H1 (cell line): ENCODE measurements at regions not wholly inside any gene's neighbourhood (a gene's known extent, or its start where the extent isn't known, plus 50 kb on each side); places are given as distances from the start of the nearest gene placed in this dataset.

ENCODE experiments used
- CTCF ChIA-PET: fragments of 300-600 bp; sonication (Branson Sonifier 250); formaldehyde crosslinking; loops from one replicate; lab custom pipeline; 2021; ENCODE audit not compliant: partially characterized antibody; lab: Charles Lee
- POLR2A ChIA-PET: fragments of 300-600 bp; sonication (Branson Sonifier 250); formaldehyde crosslinking; loops from one replicate; lab custom pipeline; 2021; ENCODE audit warnings: inconsistent platforms; ENCODE audit not compliant: partially characterized antibody; lab: Charles Lee
- DNase-seq, 2 experiments: peaks; one replicate each; pipeline versions ENCODE4 v3.0.0 to v3.0.0-alpha.2; 2010 to 2022; ENCODE audit warnings: low spot score in 2 of 2, low read depth in 1 of 2, mixed read lengths in 1 of 2
- FAIRE-seq: peaks from 2 replicates; lab custom pipeline; 2011; peaks lifted over from hg19 to GRCh38; lab: Jason Lieb, UNC
- H2AFZ ChIP-seq: 2 replicates; pipeline ENCODE4 v1.8.1; 2012; ENCODE audit warnings: low read length, inconsistent platforms
- H2AK5ac ChIP-seq: 2 replicates; pipeline ENCODE4 v1.6.1; 2013; ENCODE audit warnings: low read depth, low read length
- H2BK120ac ChIP-seq: replicated peaks from 2 replicates; pipeline ENCODE3; 2013; ENCODE audit warnings: low read depth, low read length, inconsistent platforms
- H2BK12ac ChIP-seq: 2 replicates; pipeline ENCODE4 v1.6.1; 2013; ENCODE audit warnings: low read depth, low read length
- H2BK15ac ChIP-seq: 2 replicates; pipeline ENCODE4 v1.6.1; 2013; ENCODE audit warnings: low read length
- H2BK20ac ChIP-seq: 2 replicates; pipeline ENCODE4 v1.6.1; 2013; ENCODE audit warnings: low read length
- H2BK5ac ChIP-seq: 2 replicates; pipeline ENCODE4 v1.6.1; 2013; ENCODE audit warnings: low read depth, low read length
- H3K14ac ChIP-seq: 2 replicates; pipeline ENCODE4 v1.6.1; 2013; ENCODE audit warnings: inconsistent platforms; ENCODE audit not compliant: insufficient read length
- H3K18ac ChIP-seq: 2 replicates; pipeline ENCODE4 v1.6.1; 2013; ENCODE audit warnings: low read length; ENCODE audit errors: extremely low read depth
- H3K23ac ChIP-seq: 2 replicates; pipeline ENCODE4 v1.6.1; 2013; ENCODE audit warnings: inconsistent platforms; ENCODE audit not compliant: insufficient read length
- H3K23me2 ChIP-seq: 2 replicates; pipeline ENCODE4 v1.6.1; 2013; ENCODE audit warnings: low read depth, low read length
- H3K27ac ChIP-seq: 2 replicates; pipeline ENCODE4 v1.6.1; 2011; ENCODE audit warnings: low read depth, low read length, inconsistent platforms
- H3K27me3 ChIP-seq, 4 experiments: replicated peaks in 1 of 4; 1 replicate in 1 of 4; 2 replicates in 3 of 4; pipeline versions ENCODE4 v1.6.1 to v1.8.1; 2011 to 2013; ENCODE audit warnings: low read length in 3 of 4, mild to moderate bottlenecking in 3 of 4, inconsistent platforms in 2 of 4, mixed read lengths in 2 of 4, moderate library complexity in 1 of 4; ENCODE audit not compliant: control insufficient read depth in 3 of 4, insufficient read depth in 3 of 4; ENCODE audit errors: extremely low read depth in 1 of 4
- H3K36me3 ChIP-seq, 4 experiments: 2 replicates each; pipeline versions ENCODE4 v1.6.1 to v1.8.1; 2011 to 2013; ENCODE audit warnings: mild to moderate bottlenecking in 4 of 4, low read length in 3 of 4, moderate library complexity in 2 of 4, control low read depth in 1 of 4, inconsistent platforms in 1 of 4; ENCODE audit not compliant: insufficient read depth in 4 of 4, control insufficient read depth in 2 of 4
- H3K4ac ChIP-seq: replicated peaks from 2 replicates; pipeline ENCODE3; 2013; ENCODE audit warnings: low read length, low read depth, mixed read lengths, inconsistent platforms; ENCODE audit not compliant: insufficient read length
- H3K4me1 ChIP-seq, 4 experiments: replicated peaks in 1 of 4; 1 replicate in 1 of 4; 2 replicates in 3 of 4; pipeline versions ENCODE4 v1.6.1 to v1.8.1; 2011 to 2013; ENCODE audit warnings: low read length in 3 of 4, inconsistent platforms in 2 of 4, mixed read lengths in 1 of 4; ENCODE audit not compliant: insufficient read depth in 4 of 4, control insufficient read depth in 3 of 4
- H3K4me2 ChIP-seq, 2 experiments: 2 replicates each; pipeline versions ENCODE4 v1.6.1 to v1.8.1; 2011 to 2013; ENCODE audit warnings: low read depth in 2 of 2, low read length in 2 of 2, control low read depth in 1 of 2, inconsistent platforms in 1 of 2, mild to moderate bottlenecking in 1 of 2; ENCODE audit not compliant: insufficient read depth in 1 of 2
- H3K4me3 ChIP-seq, 4 experiments: fragments of 200-600, 300-600 bp in 1 of 4; sonication (generic), shearing (Covaris generic), sonication (Bioruptor Twin) in 1 of 4; 2 replicates each; pipeline versions ENCODE4 v1.5.1 to v1.8.1; 2011 to 2016; ENCODE audit warnings: low read length in 4 of 4, low read depth in 3 of 4, control low read depth in 2 of 4, inconsistent platforms in 2 of 4, mild to moderate bottlenecking in 2 of 4, mixed read lengths in 1 of 4, moderate library complexity in 1 of 4; ENCODE audit not compliant: insufficient read depth in 2 of 4; ENCODE audit errors: extremely low read depth in 1 of 4
- H3K56ac ChIP-seq: replicated peaks from 2 replicates; pipeline ENCODE3; 2013; ENCODE audit warnings: low read depth, mild to moderate bottlenecking, mixed read lengths, low read length, inconsistent platforms; ENCODE audit not compliant: insufficient read length
- H3K79me1 ChIP-seq: 2 replicates; pipeline ENCODE4 v1.6.1; 2013; ENCODE audit warnings: low read depth, low read length, control low read depth
- H3K79me2 ChIP-seq, 2 experiments: 2 replicates each; pipeline versions ENCODE4 v1.6.1 to v1.8.1; 2012 to 2013; ENCODE audit warnings: low read length in 2 of 2, mild to moderate bottlenecking in 2 of 2, inconsistent platforms in 1 of 2; ENCODE audit not compliant: insufficient read depth in 2 of 2, control insufficient read depth in 1 of 2
- H3K9ac ChIP-seq, 4 experiments: replicated peaks in 1 of 4; 1 replicate in 1 of 4; 2 replicates in 3 of 4; pipeline versions ENCODE4 v1.6.1 to v1.8.1; 2011 to 2013; ENCODE audit warnings: low read depth in 3 of 4, low read length in 3 of 4, control low read depth in 2 of 4, mild to moderate bottlenecking in 2 of 4, moderate library complexity in 2 of 4, inconsistent platforms in 1 of 4; ENCODE audit errors: extremely low read depth in 1 of 4
- H3K9me3 ChIP-seq, 2 experiments: 2 replicates each; pipeline versions ENCODE4 v1.6.1 to v1.8.1; 2012 to 2013; ENCODE audit warnings: mild to moderate bottlenecking in 2 of 2, moderate library complexity in 2 of 2, control low read depth in 1 of 2, inconsistent platforms in 1 of 2, low read depth in 1 of 2, low read length in 1 of 2, mixed read lengths in 1 of 2; ENCODE audit not compliant: insufficient read depth in 2 of 2
- H4K20me1 ChIP-seq, 2 experiments: replicated peaks in 1 of 2; 2 replicates each; pipeline versions ENCODE3 to v1.8.1; 2011 to 2013; ENCODE audit warnings: inconsistent platforms in 2 of 2, low read length in 2 of 2, mild to moderate bottlenecking in 1 of 2; ENCODE audit not compliant: insufficient read depth in 2 of 2, control insufficient read depth in 1 of 2
- H4K5ac ChIP-seq: 2 replicates; pipeline ENCODE4 v1.6.1; 2013; ENCODE audit warnings: low read length, low read depth, mixed read lengths, inconsistent platforms; ENCODE audit not compliant: insufficient read length
- H4K8ac ChIP-seq: 2 replicates; pipeline ENCODE4 v1.8.0; 2013; ENCODE audit warnings: mild to moderate bottlenecking, moderate library complexity, low read length, inconsistent platforms; ENCODE audit not compliant: insufficient read depth; ENCODE audit errors: extremely low read depth
- H4K91ac ChIP-seq: replicated peaks from 2 replicates; pipeline ENCODE3; 2013; ENCODE audit warnings: low read length, mixed read lengths, inconsistent platforms; ENCODE audit not compliant: insufficient read length
- GABPA ChIP-seq: IDR thresholded peaks from 2 replicates; pipeline ENCODE4 v1.6.1; 2011; ENCODE audit warnings: mild to moderate bottlenecking, low read length, moderate library complexity, borderline replicate concordance; ENCODE audit not compliant: insufficient read depth
- HDAC2 ChIP-seq, 2 experiments: fragments of 300-600 bp in 1 of 2; sonication (generic) in 1 of 2; IDR thresholded peaks; 2 replicates each; pipeline ENCODE4 v1.6.1; 2011 to 2012; ENCODE audit warnings: low read depth in 2 of 2, low read length in 2 of 2, mild to moderate bottlenecking in 2 of 2, moderate library complexity in 2 of 2, borderline replicate concordance in 1 of 2, inconsistent platforms in 1 of 2
- HDAC6 ChIP-seq: IDR thresholded peaks from one replicate; pipeline ENCODE4 v1.7.1; 2012; ENCODE audit warnings: low read depth, mild to moderate bottlenecking, inconsistent platforms, low read length, moderate library complexity
- JUN ChIP-seq: IDR thresholded peaks from 2 replicates; pipeline ENCODE4 v1.6.1; 2011; ENCODE audit warnings: low read depth, mild to moderate bottlenecking, improper control_type of control experiment, low read length
- KDM4A ChIP-seq: IDR thresholded peaks from one replicate; pipeline ENCODE4 v1.7.1; 2012; ENCODE audit warnings: low read depth, mild to moderate bottlenecking, moderate library complexity, low read length, inconsistent platforms; ENCODE audit not compliant: severe bottlenecking
- SIRT6 ChIP-seq: IDR thresholded peaks from one replicate; pipeline ENCODE4 v1.7.1; 2012; ENCODE audit warnings: low read length, inconsistent platforms
- TAF1 ChIP-seq: IDR thresholded peaks from 2 replicates; pipeline ENCODE4 v1.6.1; 2011; ENCODE audit warnings: mild to moderate bottlenecking, low read depth, low read length
- WGBS, 2 experiments: shearing (Covaris generic) in 1 of 2; methylation state at CpG; one replicate each; pipeline versions ENCODE4 v1.1.6 to v1.1.7; 2013 to 2015; ENCODE audit warnings: low lambda C conversion rate in 2 of 2, mixed read lengths in 2 of 2, inconsistent platforms in 1 of 2, low coverage in 1 of 2, missing lambda C conversion rate in 1 of 2; ENCODE audit not compliant: insufficient replicate concordance in 2 of 2, insufficient coverage in 1 of 2, insufficient read length in 1 of 2; ENCODE audit errors: extremely low coverage in 1 of 2, missing lambda C conversion rate in 1 of 2; 5-methylcytosine and 5-hydroxymethylcytosine counted together

GRCh38 chr4:15250021-15250441, 177.8 kb upstream of the C1QTNF7 start:
- no peaks in the 10 kb centered on the region for H3K36me3 ChIP-seq
- WGBS, 2 experiments: 84% methylated on average over 3 of the region's 3 CpGs; no CpG with 5 or more reads in 1 of the 2 experiments
- H3K4me1 ChIP-seq: peaks cover 0 to under 1% (median 0%) of the 10 kb centered on the region in 4 experiments; a peak in 1 of 7 replicates
- FAIRE-seq: no peak
- no peaks in the 10 kb centered on the region for H3K9me3 ChIP-seq
- H3K79me1 ChIP-seq: no peaks in the 10 kb centered on the region; the same call in 1 of the 2 replicates
- H2BK5ac ChIP-seq: no peak overlapping the region
- H4K8ac ChIP-seq: no peak overlapping the region
- H3K18ac ChIP-seq: no peak overlapping the region
- no peak for DNase-seq
- no peak overlapping the region for H3K9ac ChIP-seq
- no peak overlapping the region for H4K91ac ChIP-seq
- H2AK5ac ChIP-seq: no peak overlapping the region
- H3K23ac ChIP-seq: no peak overlapping the region
- no peaks in the 10 kb centered on the region for H3K23me2 ChIP-seq
- ChIA-PET POLR2A (no interaction called here), CTCF (no interaction called here)
- no peak overlapping the region for H2BK12ac ChIP-seq
- no peak overlapping the region for H3K4me3 ChIP-seq
- peaks cover 0 to 1% (median 0%) of the 10 kb centered on the region in 4 experiments; a peak in 1 of 7 replicates for H3K27me3 ChIP-seq
- no peaks in the 10 kb centered on the region for H3K79me2 ChIP-seq
- no peak overlapping the region for H2BK15ac ChIP-seq
- no peak overlapping the region for H2BK120ac ChIP-seq
- H3K4me2 ChIP-seq: no peak overlapping the region
- H2BK20ac ChIP-seq: no peak overlapping the region
- no peak overlapping the region for H3K27ac ChIP-seq
- H2AFZ ChIP-seq: no peak overlapping the region
- no peak overlapping the region for H3K14ac ChIP-seq
- no peak overlapping the region for H3K56ac ChIP-seq
- H4K20me1 ChIP-seq: no peaks in the 10 kb centered on the region
- no peak overlapping the region for H3K4ac ChIP-seq
- TF ChIP-seq KDM4A (no peak), JUN (no peak), TAF1 (no peak), HDAC6 (no peak), GABPA (no peak), SIRT6 (no peak), HDAC2 (IDR thresholded peaks at IDR 0.05; ENCODE audit: borderline replicate concordance in 1 of 2, low read depth in 2 of 2, low read length in 2 of 2) (no peak)
- H4K5ac ChIP-seq: no peak overlapping the region
